ENCODE measurements at regions not wholly inside any gene's neighbourhood (a gene's known extent, or its start where the extent isn't known, plus 50 kb on each side); places are given as distances from the start of the nearest gene placed in this dataset.
"Not testable (repeated sequence)": the region's sequence is repeated elsewhere in the genome, so short reads cannot be mapped to it uniquely, and the experiment has no call there.

DNA sequence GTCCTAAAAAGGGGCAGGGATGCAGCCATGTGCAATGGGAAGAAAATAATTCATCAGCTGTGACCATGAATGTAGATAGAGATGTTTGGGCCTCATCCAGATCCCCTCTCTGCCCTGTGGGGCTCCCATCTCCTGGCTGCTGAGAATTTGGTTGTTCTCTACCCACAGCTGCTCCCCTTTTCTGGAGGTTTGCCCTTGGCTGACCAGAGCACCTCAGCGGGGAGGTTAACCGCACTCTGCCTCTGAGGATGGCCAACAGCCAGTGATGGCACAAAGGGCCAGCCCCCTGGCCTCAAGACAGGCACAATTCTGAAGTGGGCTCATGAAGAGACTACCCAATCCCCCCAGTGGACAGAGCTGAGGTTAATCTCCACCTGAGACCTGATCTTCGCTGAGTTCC lies 61.5 kb upstream of the SERP2 start:
- H3K4me1 ChIP-seq (ENCODE audit: control insufficient read depth in 1 of 2, insufficient read depth in 2 of 2, low read length in 2 of 2), result peaks cover 3% of the 10 kb centered on the region in 2 donors

DNA sequence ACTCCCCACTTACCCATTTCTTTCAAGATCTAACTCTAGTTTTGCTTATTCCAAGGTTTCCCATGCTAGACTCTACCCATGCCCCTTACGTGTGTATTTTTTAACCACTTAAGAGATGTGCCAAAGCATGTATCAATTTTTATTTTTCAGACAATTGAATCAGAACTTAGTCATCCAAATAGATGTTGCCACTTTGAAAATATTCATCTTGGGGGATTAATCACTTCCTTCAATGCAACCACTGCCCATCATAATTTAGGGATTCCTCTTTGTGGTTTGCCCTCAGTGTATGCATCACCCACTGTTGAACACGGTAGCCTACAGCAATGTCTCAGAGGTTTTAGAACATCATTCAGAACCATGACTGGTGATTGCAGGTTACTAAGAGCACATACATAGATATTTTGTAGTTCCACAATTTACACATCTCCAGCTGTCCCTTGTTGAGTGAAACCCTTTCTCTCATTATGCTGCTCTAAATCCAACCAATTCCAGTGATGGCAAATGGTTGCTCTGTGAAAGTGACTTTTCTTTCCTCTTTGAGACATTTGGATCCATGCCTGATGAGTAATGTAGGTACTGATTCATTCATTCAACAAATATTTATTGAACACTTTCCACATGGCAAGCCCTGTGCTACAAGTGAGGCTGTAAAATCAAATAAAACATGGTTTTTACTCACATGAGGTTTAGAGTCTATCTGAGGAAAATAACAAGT lies 60.6 kb upstream of the SERP2 start:
- intact Hi-C loops (cut with DNase I), result loop anchor here in 1 of 2 donors (5.0 kb wide), 3 partner anchors 49 to 124 kb away; no protein-coding TSS in a partner anchor
- WGBS, 2 donors, result 58 to 82% methylated on average over 2 of the region's 2 CpGs
- Histone ChIP-seq H3K9me3 (ENCODE audit: control insufficient read depth, low read length) (no peaks in the 10 kb centered on the region), H3K27me3 (ENCODE audit: control insufficient read depth in 1 of 2, insufficient read depth in 2 of 2, low read length in 1 of 2) (no peaks in the 10 kb centered on the region), H3K4me1 (ENCODE audit: control insufficient read depth in 1 of 2, insufficient read depth in 2 of 2, low read length in 2 of 2) (peaks cover 5 to 6% of the 10 kb centered on the region in 2 donors), H3K36me3 (ENCODE audit: control insufficient read depth in 1 of 2, insufficient read depth in 2 of 2, low read length in 1 of 2) (no peaks in the 10 kb centered on the region), H3K4me3 (ENCODE audit: low read length in 2 of 2) (no peak overlapping the region), H3K27ac (ENCODE audit: low read depth in 1 of 2, low read length in 2 of 2) (no peak overlapping the region)
- ATAC-seq (ENCODE audit: low FRiP score) (no peak), DNase-seq (no peak)

More for the DNA sequence above, 61.5 kb upstream of the SERP2 start:
- Histone ChIP-seq H3K9me3 (ENCODE audit: control insufficient read depth, low read length) (no peaks in the 10 kb centered on the region), H3K27ac (ENCODE audit: low read depth in 1 of 2, low read length in 2 of 2) (no peak overlapping the region), H3K4me3 (ENCODE audit: low read length in 2 of 2) (no peak overlapping the region), H3K36me3 (ENCODE audit: control insufficient read depth in 1 of 2, insufficient read depth in 2 of 2, low read length in 1 of 2) (no peaks in the 10 kb centered on the region), H3K27me3 (ENCODE audit: control insufficient read depth in 1 of 2, insufficient read depth in 2 of 2, low read length in 1 of 2) (no peaks in the 10 kb centered on the region)
- intact Hi-C loops (cut with DNase I), result loop anchor here in 1 of 2 donors (5.0 kb wide), 3 partner anchors 50 to 125 kb away; no protein-coding TSS in a partner anchor
- no peak for DNase-seq
- ATAC-seq (ENCODE audit: low FRiP score), result no peak
- 96 to 100% methylated on average over 3 of the region's 3 CpGs for WGBS, 2 donors

DNA sequence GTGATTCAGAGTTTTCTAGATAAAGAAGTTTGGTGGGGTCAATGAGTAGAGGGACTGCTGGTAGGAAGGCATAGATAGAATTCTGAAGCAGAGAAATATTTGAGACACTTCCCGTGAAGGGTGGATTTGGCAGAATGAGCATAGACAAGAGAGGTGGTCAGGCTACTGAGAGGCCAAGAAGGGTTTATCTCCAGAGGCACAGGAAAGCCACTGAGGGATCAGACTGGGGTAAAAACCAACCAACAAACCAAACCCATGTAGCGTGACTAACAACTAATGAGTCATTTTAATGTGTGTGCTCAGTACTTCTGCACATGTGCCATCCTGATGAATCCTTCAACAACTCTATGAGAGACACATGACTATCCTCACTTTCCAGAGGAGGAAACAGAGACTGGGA lies 60.0 kb upstream of the SERP2 start:
- no peak for ATAC-seq (ENCODE audit: low FRiP score)
- H3K9me3 ChIP-seq (ENCODE audit: control insufficient read depth, low read length), result no peaks in the 10 kb centered on the region
- no peaks in the 10 kb centered on the region for H3K27me3 ChIP-seq (ENCODE audit: control insufficient read depth in 1 of 2, insufficient read depth in 2 of 2, low read length in 1 of 2)
- intact Hi-C loops (cut with DNase I), result loop anchor here in 1 of 2 donors (5.0 kb wide), 3 partner anchors 49 to 124 kb away; no protein-coding TSS in a partner anchor
- no peak for DNase-seq
- no peaks in the 10 kb centered on the region for H3K36me3 ChIP-seq (ENCODE audit: control insufficient read depth in 1 of 2, insufficient read depth in 2 of 2, low read length in 1 of 2)
- peaks cover 6 to 8% of the 10 kb centered on the region in 2 donors for H3K4me1 ChIP-seq (ENCODE audit: control insufficient read depth in 1 of 2, insufficient read depth in 2 of 2, low read length in 2 of 2)
- peak overlapping the region in 1 of 2 donors; percentile 54 for H3K27ac ChIP-seq (ENCODE audit: low read depth in 1 of 2, low read length in 2 of 2)
- 69 to 78% methylated on average over 2 of the region's 2 CpGs for WGBS, 2 donors
- no peak overlapping the region for H3K4me3 ChIP-seq (ENCODE audit: low read length in 2 of 2)

DNA sequence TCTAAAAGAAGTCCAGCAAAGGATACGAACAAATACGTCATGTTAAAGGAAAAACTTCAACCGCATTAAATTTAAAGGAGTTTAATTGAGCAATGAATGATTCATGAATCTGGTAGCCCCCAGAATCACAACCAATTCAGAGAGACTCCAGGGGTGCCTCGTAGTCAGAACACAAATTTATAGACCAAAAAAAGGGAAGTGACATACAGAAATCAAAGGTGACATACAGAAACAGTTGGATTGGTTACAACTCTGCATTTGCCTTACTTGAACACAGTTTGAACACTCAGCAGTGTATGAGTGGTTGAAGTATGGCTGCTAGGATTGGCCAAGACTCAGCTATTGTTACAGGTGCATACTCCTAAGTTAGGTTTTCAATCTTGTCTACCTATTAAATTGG lies 59.5 kb upstream of the SERP2 start:
- not testable (repeated sequence) for DNase-seq; H3K36me3 ChIP-seq (ENCODE audit: control insufficient read depth in 1 of 2, insufficient read depth in 2 of 2, low read length in 1 of 2); H3K4me1 ChIP-seq (ENCODE audit: control insufficient read depth in 1 of 2, insufficient read depth in 2 of 2, low read length in 2 of 2); H3K27ac ChIP-seq (ENCODE audit: low read depth in 1 of 2, low read length in 2 of 2); ATAC-seq (ENCODE audit: low FRiP score); H3K4me3 ChIP-seq (ENCODE audit: low read length in 2 of 2); H3K9me3 ChIP-seq (ENCODE audit: control insufficient read depth, low read length); H3K27me3 ChIP-seq (ENCODE audit: control insufficient read depth in 1 of 2, insufficient read depth in 2 of 2, low read length in 1 of 2)
- WGBS, 2 donors, result 96 to 97% methylated on average over 4 of the region's 4 CpGs
- intact Hi-C loops (cut with DNase I), result loop anchor here in 1 of 2 donors (5.0 kb wide), 3 partner anchors 48 to 123 kb away; no protein-coding TSS in a partner anchor

DNA sequence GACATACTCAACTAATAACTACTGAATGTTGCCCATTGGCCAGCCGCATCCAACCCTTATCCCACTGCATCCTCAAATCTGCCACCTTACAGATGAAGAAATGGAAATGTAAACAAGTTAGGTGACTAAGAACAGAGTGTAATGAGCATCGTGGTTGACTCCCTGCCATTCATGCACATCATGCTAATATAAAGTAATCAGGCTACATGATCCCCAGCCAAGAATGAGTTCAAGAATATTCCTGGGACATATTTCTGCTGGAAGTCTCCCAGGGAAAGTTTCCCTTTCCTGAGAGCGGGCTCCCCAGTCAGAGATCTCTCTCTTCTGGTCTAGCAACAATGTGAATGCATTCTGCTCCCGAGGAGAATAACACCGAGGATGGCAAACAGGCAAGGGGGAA lies 55.9 kb upstream of the SERP2 start:
- 11 to 13% methylated on average over 5 of the region's 5 CpGs for WGBS, 2 donors
- Histone ChIP-seq H3K9me3 (ENCODE audit: control insufficient read depth, low read length) (peaks cover 1% of the 10 kb centered on the region), H3K4me1 (ENCODE audit: control insufficient read depth in 1 of 2, insufficient read depth in 2 of 2, low read length in 2 of 2) (peaks cover 6 to 8% of the 10 kb centered on the region in 2 donors), H3K4me3 (ENCODE audit: low read length in 2 of 2) (no peak overlapping the region), H3K27me3 (ENCODE audit: control insufficient read depth in 1 of 2, insufficient read depth in 2 of 2, low read length in 1 of 2) (no peaks in the 10 kb centered on the region), H3K27ac (ENCODE audit: low read depth in 1 of 2, low read length in 2 of 2) (no peak overlapping the region), H3K36me3 (ENCODE audit: control insufficient read depth in 1 of 2, insufficient read depth in 2 of 2, low read length in 1 of 2) (no peaks in the 10 kb centered on the region)
- no peak for DNase-seq
- intact Hi-C loops (cut with DNase I), result no loop called here
- ATAC-seq (ENCODE audit: low FRiP score), result no peak

DNA sequence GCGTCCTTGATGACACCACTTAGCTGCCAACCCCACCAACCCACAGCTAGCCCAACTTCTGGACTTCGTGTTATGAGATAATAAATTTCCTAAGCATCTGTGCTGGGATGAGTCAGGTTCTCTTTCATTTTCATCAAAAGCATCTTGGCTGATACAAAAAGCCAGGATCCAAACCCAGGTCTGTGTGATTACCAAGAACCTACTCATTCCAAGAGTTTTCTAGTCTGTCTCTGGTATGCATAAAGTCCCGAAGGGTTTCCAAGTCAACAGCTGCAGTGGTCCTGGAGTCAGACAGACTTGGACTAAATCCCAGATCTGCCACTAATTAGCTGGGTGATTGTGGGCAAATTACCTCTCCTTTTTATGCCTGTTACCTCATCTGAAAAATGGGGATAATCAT lies 55.5 kb upstream of the SERP2 start:
- peaks cover 5 to 6% of the 10 kb centered on the region in 2 donors for H3K4me1 ChIP-seq (ENCODE audit: control insufficient read depth in 1 of 2, insufficient read depth in 2 of 2, low read length in 2 of 2)
- ATAC-seq (ENCODE audit: low FRiP score), result no peak
- H3K9me3 ChIP-seq (ENCODE audit: control insufficient read depth, low read length), result peaks cover 1% of the 10 kb centered on the region
- no peak overlapping the region for H3K27ac ChIP-seq (ENCODE audit: low read depth in 1 of 2, low read length in 2 of 2)
- no peaks in the 10 kb centered on the region for H3K36me3 ChIP-seq (ENCODE audit: control insufficient read depth in 1 of 2, insufficient read depth in 2 of 2, low read length in 1 of 2)
- H3K27me3 ChIP-seq (ENCODE audit: control insufficient read depth in 1 of 2, insufficient read depth in 2 of 2, low read length in 1 of 2), result no peaks in the 10 kb centered on the region
- no peak for DNase-seq
- intact Hi-C loops (cut with DNase I), result no loop called here
- 22 to 27% methylated on average over 3 of the region's 3 CpGs for WGBS, 2 donors
- no peak overlapping the region for H3K4me3 ChIP-seq (ENCODE audit: low read length in 2 of 2)

DNA sequence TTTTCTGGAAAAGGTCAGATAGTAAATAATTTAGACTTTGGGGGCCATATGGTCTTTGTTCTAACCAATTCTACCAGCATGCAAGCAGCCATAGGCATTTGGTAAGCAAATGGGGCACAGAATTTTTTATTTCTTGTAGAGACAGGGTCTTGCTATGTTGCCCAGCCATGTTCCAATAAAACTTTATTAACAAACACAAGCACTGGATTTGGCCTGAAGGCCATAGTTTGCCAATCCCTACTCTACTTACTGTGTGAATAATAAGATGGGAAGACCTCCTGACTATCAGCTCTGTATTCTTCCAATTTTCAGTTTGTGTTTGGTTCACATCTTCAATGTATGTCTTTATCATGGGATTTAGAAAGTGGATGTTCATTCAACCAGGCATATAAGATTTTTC lies 53.0 kb upstream of the SERP2 start:
- H3K9me3 ChIP-seq (ENCODE audit: control insufficient read depth, low read length), result peaks cover 1% of the 10 kb centered on the region
- no peaks in the 10 kb centered on the region for H3K27me3 ChIP-seq (ENCODE audit: control insufficient read depth in 1 of 2, insufficient read depth in 2 of 2, low read length in 1 of 2)
- peaks cover 3 to 5% of the 10 kb centered on the region in 2 donors for H3K4me1 ChIP-seq (ENCODE audit: control insufficient read depth in 1 of 2, insufficient read depth in 2 of 2, low read length in 2 of 2)
- H3K4me3 ChIP-seq (ENCODE audit: low read length in 2 of 2), result no peak overlapping the region
- ATAC-seq (ENCODE audit: low FRiP score), result no peak
- no peaks in the 10 kb centered on the region for H3K36me3 ChIP-seq (ENCODE audit: control insufficient read depth in 1 of 2, insufficient read depth in 2 of 2, low read length in 1 of 2)
- H3K27ac ChIP-seq (ENCODE audit: low read depth in 1 of 2, low read length in 2 of 2), result no peak overlapping the region
- intact Hi-C loops (cut with DNase I), result no loop called here
- DNase-seq, result no peak

DNA sequence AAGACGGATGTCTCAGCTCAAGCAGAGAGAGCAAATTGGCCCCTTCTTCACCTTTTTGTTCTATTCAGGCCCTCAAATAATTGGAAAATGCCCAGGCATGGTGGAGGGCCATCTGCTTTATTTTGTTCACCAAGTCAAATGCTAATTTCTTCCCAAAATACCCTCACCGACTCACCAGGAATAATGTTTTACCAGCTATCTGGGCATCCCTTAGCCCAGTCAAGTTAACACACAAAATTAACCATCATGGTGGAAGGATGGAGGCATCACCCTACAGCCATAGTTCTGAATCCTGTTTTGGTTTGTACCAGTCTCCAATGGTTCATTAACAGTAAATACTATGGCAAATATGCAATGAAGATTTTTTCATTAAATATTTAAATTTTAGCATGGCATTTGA lies 51.7 kb upstream of the SERP2 start:
- WGBS, 2 donors, result 92 to 99% methylated on average over 2 of the region's 2 CpGs
- intact Hi-C loops (cut with DNase I), result no loop called here
- H3K27me3 ChIP-seq (ENCODE audit: control insufficient read depth in 1 of 2, insufficient read depth in 2 of 2, low read length in 1 of 2), result no peaks in the 10 kb centered on the region

DNA sequence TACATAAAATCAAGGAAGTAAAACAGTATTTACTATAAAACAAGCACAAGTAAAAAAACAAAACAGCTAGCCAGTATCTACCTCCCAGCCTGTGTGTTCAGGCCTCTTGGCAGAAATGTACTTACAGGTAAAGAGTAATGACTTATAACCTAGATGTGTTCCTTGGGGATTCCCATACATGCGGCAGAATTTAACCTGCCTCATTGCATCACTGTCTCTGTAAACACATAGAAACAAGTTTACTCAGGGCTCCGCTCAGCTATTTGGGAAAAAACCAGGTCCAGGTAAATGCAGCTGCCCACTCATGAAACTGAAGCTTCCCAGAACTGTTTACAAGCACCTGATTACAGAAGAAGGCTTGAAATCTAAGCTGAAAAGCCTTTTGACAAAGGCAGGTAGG lies 50.7 kb upstream of the SERP2 start:
- Histone ChIP-seq H3K4me1 (ENCODE audit: control insufficient read depth in 1 of 2, insufficient read depth in 2 of 2, low read length in 2 of 2) (peaks cover 0 to 4% of the 10 kb centered on the region in 2 donors), H3K27ac (ENCODE audit: low read depth in 1 of 2, low read length in 2 of 2) (no peak overlapping the region), H3K36me3 (ENCODE audit: control insufficient read depth in 1 of 2, insufficient read depth in 2 of 2, low read length in 1 of 2) (no peaks in the 10 kb centered on the region), H3K9me3 (ENCODE audit: control insufficient read depth, low read length) (peaks cover 1% of the 10 kb centered on the region), H3K4me3 (ENCODE audit: low read length in 2 of 2) (no peak overlapping the region), H3K27me3 (ENCODE audit: control insufficient read depth in 1 of 2, insufficient read depth in 2 of 2, low read length in 1 of 2) (no peaks in the 10 kb centered on the region)
- intact Hi-C loops (cut with DNase I), result no loop called here
- no peak for ATAC-seq (ENCODE audit: low FRiP score)
- WGBS, 2 donors, result 96 to 99% methylated on average over 2 of the region's 2 CpGs
- no peak for DNase-seq

More for the DNA sequence above, 51.7 kb upstream of the SERP2 start:
- H3K27ac ChIP-seq (ENCODE audit: low read depth in 1 of 2, low read length in 2 of 2), result no peak overlapping the region
- DNase-seq (no peak), ATAC-seq (ENCODE audit: low FRiP score) (no peak)
- no peak overlapping the region for H3K4me3 ChIP-seq (ENCODE audit: low read length in 2 of 2)
- H3K9me3 ChIP-seq (ENCODE audit: control insufficient read depth, low read length), result peaks cover 1% of the 10 kb centered on the region
- peaks cover 3 to 5% of the 10 kb centered on the region in 2 donors for H3K4me1 ChIP-seq (ENCODE audit: control insufficient read depth in 1 of 2, insufficient read depth in 2 of 2, low read length in 2 of 2)
- no peaks in the 10 kb centered on the region for H3K36me3 ChIP-seq (ENCODE audit: control insufficient read depth in 1 of 2, insufficient read depth in 2 of 2, low read length in 1 of 2)
